HG02981 (cell line): ENCODE measurements at regions not wholly inside any gene's neighbourhood (a gene's known extent, or its start where the extent isn't known, plus 50 kb on each side); places are given as distances from the start of the nearest gene placed in this dataset.
A peak's percentile ranks its signal among the peaks of the same experiment; 100 is the strongest.
"Not testable (repeated sequence)": the region's sequence is repeated elsewhere in the genome, so short reads cannot be mapped to it uniquely, and the experiment has no call there.

Experiments used
- ATAC-seq: cut with Tn5 transposase; IDR thresholded peaks from one replicate; pipeline ENCODE4 v1.9.1; 2021; ENCODE audit warnings: mild to moderate bottlenecking, moderate library complexity; ENCODE audit not compliant: unreplicated experiment

GRCh38 chr2:176790468-176790867 lies 422.1 kb upstream of the HNRNPA3 start:
- no peak for ATAC-seq

GRCh38 chr2:176793792-176794191 lies 418.8 kb upstream of the HNRNPA3 start:
- no peak for ATAC-seq

- no peak for ATAC-seq
Measured at GRCh38 chr2:176794392-176794791, 418.2 kb upstream of the HNRNPA3 start.

GRCh38 chr2:176795823-176796222 lies 416.8 kb upstream of the HNRNPA3 start:
- no peak for ATAC-seq

GRCh38 chr2:176796677-176797076 lies 415.9 kb upstream of the HNRNPA3 start:
- ATAC-seq = not testable (repeated sequence)

- ATAC-seq = no peak
Measured at GRCh38 chr2:176804392-176804791, 408.2 kb upstream of the HNRNPA3 start.

GRCh38 chr2:176805345-176805744 lies 407.2 kb upstream of the HNRNPA3 start:
- no peak for ATAC-seq

GRCh38 chr2:176812246-176812775 lies 400.3 kb upstream of the HNRNPA3 start:
- ATAC-seq = no peak

GRCh38 chr2:176813156-176813555 lies 399.4 kb upstream of the HNRNPA3 start:
- ATAC-seq = no peak

GRCh38 chr2:176813621-176814049 lies 399.0 kb upstream of the HNRNPA3 start:
- no peak for ATAC-seq

- ATAC-seq = no peak
Measured at GRCh38 chr2:176814274-176814673, 398.3 kb upstream of the HNRNPA3 start.

- ATAC-seq = peak; percentile 69
Measured at GRCh38 chr2:176814740-176815367, 397.7 kb upstream of the HNRNPA3 start.

- ATAC-seq = no peak
Measured at GRCh38 chr2:176817061-176817565, 395.5 kb upstream of the HNRNPA3 start.

GRCh38 chr2:176818076-176818475 lies 394.5 kb upstream of the HNRNPA3 start:
- no peak for ATAC-seq

GRCh38 chr2:176818617-176819016 lies 394.0 kb upstream of the HNRNPA3 start:
- ATAC-seq = no peak

GRCh38 chr2:176819306-176819705 lies 393.3 kb upstream of the HNRNPA3 start:
- no peak for ATAC-seq

- no peak for ATAC-seq
Measured at GRCh38 chr2:176820371-176820932, 392.1 kb upstream of the HNRNPA3 start.

GRCh38 chr2:176821350-176821749 lies 391.2 kb upstream of the HNRNPA3 start:
- ATAC-seq = no peak

- no peak for ATAC-seq
Measured at GRCh38 chr2:176822060-176822459, 390.5 kb upstream of the HNRNPA3 start.

GRCh38 chr2:176826356-176826755 lies 386.2 kb upstream of the HNRNPA3 start:
- ATAC-seq = no peak

- ATAC-seq = no peak
Measured at GRCh38 chr2:176826984-176827668, 385.5 kb upstream of the HNRNPA3 start.

GRCh38 chr2:176830362-176830761 lies 382.2 kb upstream of the HNRNPA3 start:
- ATAC-seq = no peak
